GM21717 (cell line): ENCODE measurements at regions not wholly inside any gene's neighbourhood (a gene's known extent, or its start where the extent isn't known, plus 50 kb on each side); places are given as distances from the start of the nearest gene placed in this dataset.

Source experiments
- ATAC-seq: cut with Tn5 transposase; IDR thresholded peaks from one replicate; pipeline ENCODE4 v1.9.1; 2021; ENCODE audit warnings: mild to moderate bottlenecking, moderate library complexity; ENCODE audit not compliant: unreplicated experiment

DNA sequence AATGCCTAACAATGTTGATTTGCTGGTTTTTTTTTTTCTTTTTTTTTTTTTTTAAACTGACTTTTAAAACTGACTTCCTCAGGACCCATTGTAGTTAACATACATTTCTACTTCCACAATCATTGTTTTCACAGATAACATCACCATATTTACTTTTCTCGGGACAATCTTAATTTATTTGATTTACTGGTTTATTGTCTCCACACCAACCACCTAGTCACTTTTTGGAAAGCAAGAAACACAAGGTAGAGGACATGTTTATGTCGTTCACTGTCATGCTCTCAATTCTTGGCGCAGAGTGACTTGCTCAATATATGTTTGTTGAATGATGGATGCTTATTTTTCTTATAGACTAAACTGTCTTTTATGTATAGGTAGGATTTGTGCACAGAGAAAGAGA, 2280.7 kb downstream of the MAT2B start:
- no peak for ATAC-seq

GRCh38 chr5:165795073-165795472, 2289.7 kb downstream of the MAT2B start:
- ATAC-seq = no peak

- ATAC-seq = no peak
Observed at GRCh38 chr5:165805756-165806155, 2300.3 kb downstream of the MAT2B start.

DNA sequence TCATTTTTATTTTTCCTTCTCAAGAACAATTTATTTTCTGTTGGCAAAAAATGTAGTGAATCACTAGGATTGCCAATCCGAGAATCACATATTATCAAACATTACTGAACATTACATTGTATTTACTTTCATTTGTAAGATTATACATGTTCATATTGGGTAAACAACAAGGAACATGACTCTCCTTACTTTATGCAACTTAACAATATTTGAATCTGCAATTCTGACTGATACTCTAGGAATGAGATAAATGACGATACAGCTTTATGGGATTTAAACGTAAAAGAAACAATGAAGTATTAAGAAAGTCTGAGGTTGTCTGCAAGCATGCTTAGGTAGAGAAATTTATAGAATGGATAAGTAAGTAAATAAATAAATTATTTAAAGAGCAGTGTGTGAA, 2302.9 kb downstream of the MAT2B start:
- no peak for ATAC-seq

GRCh38 chr5:165809914-165810313, 2304.5 kb downstream of the MAT2B start:
- ATAC-seq = no peak

DNA sequence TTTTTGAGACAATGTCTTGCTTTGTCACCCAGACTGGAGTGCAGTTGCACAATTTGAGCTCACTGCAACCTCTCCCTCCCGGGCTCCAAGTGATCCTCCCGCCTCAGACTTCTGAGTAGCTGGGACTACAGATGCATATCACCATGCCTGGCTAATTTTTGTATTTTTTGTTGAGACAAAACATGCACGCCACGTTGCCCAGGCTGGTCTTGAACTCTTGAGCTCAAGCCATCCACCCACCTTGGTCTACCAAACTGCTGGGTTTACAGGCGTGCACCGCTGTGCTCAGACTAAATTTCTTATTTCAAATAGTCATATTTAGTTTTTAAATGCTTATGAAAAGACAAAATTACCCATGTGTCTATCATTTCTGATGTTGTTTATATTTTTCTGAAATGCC, 2324.1 kb downstream of the MAT2B start:
- no peak for ATAC-seq

DNA sequence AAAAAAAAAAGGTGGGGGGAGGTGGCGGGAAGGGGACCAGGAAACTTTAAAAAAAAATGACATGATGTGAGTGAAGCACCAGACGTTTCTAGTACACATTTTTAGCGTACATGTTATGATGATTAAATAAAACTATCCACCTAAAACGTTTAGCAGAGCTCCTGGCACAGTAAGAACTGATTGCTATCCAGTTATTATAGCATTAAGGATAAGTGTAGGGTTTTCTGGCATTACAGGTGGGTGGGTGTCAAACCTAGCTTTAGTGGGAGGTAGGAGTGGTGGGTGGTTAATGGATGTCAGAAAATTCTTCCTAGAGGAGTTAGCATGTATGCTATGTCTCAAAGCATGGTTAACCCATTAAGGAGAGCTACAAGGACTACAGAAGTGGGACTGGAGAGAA, 2329.5 kb downstream of the MAT2B start:
- ATAC-seq = no peak

DNA sequence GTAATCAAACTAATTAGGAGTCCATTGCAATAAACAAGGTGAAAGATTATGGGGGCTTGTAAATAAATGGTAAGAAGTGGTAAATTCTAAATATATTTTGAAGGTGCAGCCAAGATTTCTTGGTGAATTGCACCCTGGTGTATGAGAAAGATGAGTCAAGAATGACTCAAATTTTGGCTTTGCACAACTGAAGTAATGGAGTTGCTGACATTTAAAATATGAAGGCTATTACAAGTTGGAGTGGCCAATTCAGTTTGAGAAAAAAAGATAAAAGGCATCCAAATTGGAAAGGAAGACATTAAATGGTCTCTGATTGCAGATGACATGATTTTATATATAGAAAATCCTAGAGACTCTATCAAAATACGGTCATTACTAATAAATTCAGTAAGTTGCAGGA, 2330.6 kb downstream of the MAT2B start:
- no peak for ATAC-seq

DNA sequence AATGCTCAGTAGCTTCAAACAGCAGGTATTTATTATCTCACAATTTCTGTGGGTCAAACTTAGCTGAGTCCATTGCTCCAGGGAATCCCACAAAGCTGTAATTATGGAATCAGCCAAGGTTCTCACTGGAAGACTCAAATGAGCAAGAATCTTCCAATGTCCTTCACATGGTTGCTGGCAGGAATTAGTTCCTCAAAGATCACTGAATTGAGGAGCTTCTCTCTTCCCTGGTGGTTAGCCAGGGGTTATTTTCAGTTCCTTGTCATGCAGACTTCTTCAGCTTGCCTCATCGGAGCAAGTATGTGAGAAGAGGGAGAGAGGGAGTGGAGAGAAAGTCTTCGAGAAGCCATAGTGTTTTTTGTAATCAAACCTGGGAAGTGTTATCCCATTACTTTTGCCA, 2331.9 kb downstream of the MAT2B start:
- no peak for ATAC-seq

- ATAC-seq = no peak
Observed at GRCh38 chr5:165844571-165844970, 2339.2 kb downstream of the MAT2B start.

DNA sequence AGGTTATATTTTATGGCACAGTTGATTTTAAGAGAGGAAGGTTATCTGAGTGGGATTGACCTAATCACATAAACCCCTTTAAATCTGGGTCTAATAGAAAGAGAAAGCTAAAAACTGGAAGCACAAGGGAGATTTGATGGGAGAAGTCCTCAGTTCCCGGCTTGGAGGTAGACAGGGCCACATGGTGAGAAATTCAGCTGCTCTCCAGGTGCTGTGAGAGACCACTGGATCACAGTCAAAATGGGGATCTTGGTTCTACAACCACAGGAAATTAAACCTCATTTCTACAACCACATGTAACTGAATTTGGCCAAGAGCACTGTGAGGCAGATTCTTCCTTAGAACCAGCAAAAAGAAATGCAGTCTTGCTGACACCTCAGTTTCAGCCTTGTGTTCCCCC, 2352.7 kb downstream of the MAT2B start:
- no peak for ATAC-seq

DNA sequence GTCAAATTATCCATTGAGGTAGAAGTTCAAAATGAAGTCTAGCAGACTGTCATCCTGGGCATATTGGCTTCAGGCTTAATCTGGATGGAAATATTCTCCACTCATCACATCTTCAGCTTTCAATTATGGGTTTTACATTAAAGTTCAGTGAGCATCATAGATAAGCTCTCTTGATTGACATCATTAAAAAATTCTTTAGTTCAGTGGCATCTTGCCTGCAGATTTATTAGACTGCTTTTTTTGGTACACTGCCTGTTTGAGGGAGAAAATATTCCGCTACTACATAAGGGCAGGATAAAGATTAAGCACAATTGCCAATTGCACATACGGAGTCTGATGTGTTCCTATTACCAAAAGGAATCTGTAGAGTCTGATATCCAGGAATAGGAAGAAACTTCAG, 2353.8 kb downstream of the MAT2B start:
- no peak for ATAC-seq

- ATAC-seq = no peak
Observed at GRCh38 chr5:165863239-165863638, 2357.8 kb downstream of the MAT2B start.

DNA sequence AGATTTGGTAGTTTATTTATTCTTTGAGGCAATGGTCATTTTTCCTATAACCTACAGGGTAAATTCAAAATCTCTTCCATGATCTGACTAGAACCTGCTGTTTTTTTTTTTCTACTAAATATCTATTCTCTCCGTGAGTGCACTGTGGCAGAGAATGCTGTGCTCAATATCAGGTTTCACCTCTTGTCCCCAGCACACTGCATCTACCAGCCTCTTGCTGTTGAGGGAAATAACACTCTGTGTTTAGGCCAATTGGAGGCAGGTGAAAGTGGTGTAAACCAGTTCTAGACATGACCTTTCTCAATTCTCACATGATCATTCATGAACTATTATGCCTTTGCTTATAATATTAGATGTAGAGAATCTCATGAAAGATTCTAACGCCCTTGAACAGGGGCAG, 2365.9 kb downstream of the MAT2B start:
- ATAC-seq = no peak

DNA sequence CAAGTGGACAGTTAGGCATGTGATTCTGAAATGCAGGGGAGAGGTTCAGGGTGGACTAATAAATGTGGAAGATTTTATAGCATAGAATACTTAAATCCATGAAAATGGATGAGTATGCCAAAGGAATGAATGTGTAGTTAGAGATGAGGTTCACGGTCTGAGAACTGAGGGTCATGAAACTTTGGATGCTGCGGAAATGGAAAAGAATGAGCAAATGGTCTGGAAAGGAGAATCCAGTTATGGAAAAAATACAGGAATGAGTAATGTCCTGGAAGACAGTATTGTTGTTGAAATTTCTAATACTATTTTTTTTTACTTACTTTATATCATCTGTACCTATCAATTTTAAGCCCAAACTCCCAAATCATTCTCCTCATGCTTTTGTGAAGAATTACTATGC, 2369.4 kb downstream of the MAT2B start:
- ATAC-seq = no peak

DNA sequence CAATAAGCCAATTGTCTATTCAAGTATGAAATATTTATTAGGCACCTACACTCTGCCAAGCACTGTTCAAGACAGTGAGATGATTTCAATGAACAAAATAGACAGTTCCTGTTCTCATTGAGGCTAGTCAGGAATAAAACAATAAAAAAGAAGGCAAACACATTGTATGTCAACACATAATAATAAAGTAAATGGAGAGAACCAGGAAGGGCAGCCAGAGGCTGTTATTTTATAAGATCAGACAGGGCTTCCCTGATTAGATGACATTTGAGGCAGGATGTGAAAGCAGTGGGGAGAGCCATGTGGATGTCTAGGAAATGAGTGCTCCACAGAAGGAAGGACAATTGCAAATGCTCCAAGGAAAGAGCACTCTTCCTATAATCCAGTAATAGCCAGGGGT, 2371.1 kb downstream of the MAT2B start:
- no peak for ATAC-seq

DNA sequence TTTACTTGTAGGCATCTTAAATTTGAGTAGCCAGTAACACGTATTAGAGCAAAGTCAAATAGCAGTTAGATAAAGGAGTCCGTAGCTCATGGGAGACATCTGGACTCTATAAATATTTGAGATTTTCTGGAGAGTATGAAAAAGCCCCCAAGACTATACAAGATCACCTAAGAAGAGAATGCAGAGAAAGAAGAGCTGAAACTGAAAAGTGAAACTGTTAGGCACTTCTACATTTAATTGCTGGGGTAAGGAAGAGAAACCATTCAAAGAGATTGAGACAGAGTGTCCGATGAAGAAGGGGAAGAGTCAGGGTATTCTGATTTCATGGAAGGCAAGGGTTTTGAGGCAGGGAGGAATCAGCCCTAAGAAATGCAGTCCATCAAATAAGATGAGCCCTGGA, 2372.1 kb downstream of the MAT2B start:
- no peak for ATAC-seq

GRCh38 chr5:165881259-165881658, 2375.8 kb downstream of the MAT2B start:
- ATAC-seq = no peak

GRCh38 chr5:165882099-165882498, 2376.7 kb downstream of the MAT2B start:
- no peak for ATAC-seq

DNA sequence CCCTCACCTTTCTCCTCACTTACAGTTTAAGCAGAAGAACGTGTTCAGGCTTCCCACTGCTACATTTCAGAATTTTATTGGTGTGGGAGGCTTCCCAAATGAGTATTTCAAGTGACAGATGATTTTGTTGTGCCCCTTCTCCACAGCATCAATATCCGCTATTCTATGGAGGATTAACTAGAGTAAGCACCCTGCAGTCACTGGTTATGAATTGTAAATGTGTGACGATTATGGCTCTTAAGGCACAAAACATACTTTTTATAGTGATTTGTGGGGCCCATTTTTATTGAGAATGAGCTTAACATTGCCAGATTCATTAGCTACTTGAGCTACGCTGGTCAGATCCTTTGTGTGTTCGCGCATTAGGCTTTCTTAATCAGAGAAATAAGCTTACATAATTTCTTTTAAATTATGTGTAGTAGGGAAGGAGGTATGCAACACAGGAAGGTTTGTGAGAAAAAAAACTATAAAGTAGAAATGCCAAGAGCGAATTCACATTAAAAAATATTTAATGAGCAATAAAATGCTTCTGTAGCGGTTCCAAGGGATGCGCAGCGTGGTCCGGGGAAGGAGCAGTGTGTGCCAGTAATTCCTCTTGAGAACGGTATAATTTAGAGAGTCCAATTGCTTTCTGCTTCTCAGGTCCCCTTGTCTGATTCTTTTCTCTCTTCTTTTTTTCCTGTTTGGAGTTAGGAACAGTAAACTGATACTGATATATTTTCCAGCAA, 2380.4 kb downstream of the MAT2B start:
- ATAC-seq = no peak

DNA sequence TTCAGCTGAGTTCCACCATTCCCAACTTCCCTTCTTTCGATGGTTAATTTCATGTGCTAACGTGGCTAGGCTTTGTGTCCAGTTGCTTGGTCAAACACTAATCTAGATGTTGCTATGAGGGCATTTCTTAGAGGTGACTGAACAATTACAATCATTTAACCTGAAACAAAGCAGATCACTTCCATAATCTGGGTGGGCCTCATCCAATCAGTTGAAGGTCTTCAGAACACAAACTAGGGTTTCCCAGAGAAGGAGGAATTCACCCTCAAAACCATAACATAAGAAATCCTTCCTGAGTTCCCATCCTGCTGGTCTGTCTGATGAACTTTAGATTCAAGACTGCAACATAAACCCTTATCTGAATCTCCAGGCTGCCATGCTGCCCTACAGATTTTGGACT, 2381.7 kb downstream of the MAT2B start:
- ATAC-seq = no peak

GRCh38 chr5:165892383-165892782, 2387.0 kb downstream of the MAT2B start:
- no peak for ATAC-seq

DNA sequence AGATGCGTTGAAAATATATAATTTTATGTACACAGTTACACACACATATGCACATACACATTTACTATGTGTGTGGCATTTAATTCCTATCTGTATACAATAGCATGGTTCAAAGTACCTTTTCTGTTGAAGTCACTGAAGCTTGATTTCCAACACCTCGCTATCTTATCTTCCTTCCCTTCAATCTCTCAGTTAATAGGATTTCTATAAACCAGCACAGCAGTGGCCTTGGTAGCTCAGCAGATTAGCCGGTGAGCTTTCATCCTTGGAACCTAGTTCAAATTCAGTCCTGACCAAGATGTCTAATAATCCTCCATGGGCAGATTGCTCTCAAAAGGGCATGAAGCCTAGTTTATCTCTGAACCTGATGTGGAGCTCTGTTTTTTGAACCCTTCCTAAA, 2389.5 kb downstream of the MAT2B start:
- no peak for ATAC-seq
